HG02870 (cell line): ENCODE measurements at regions not wholly inside any gene's neighbourhood (a gene's known extent, or its start where the extent isn't known, plus 50 kb on each side); places are given as distances from the start of the nearest gene placed in this dataset.

Source experiments
- ATAC-seq: cut with Tn5 transposase; IDR thresholded peaks from one replicate; pipeline ENCODE4 v1.9.1; 2021; ENCODE audit warnings: mild to moderate bottlenecking, moderate library complexity; ENCODE audit not compliant: unreplicated experiment

- no peak for ATAC-seq
Observed at GRCh38 chr6:21807299-21808044, 213.9 kb downstream of the SOX4 start.

GRCh38 chr6:21808045-21808470, 214.5 kb downstream of the SOX4 start:
- no peak for ATAC-seq

GRCh38 chr6:21808551-21809242, 215.1 kb downstream of the SOX4 start:
- ATAC-seq = no peak

- ATAC-seq = no peak
Observed at GRCh38 chr6:21811484-21811883, 217.9 kb downstream of the SOX4 start.

GRCh38 chr6:21816231-21816630, 222.7 kb downstream of the SOX4 start:
- no peak for ATAC-seq

- ATAC-seq = no peak
Observed at GRCh38 chr6:21820442-21820841, 226.9 kb downstream of the SOX4 start.

GRCh38 chr6:21823371-21823770, 229.8 kb downstream of the SOX4 start:
- ATAC-seq = no peak

GRCh38 chr6:21824431-21825177, 231.1 kb downstream of the SOX4 start:
- ATAC-seq = no peak

- no peak for ATAC-seq
Observed at GRCh38 chr6:21826023-21826422, 232.5 kb downstream of the SOX4 start.

GRCh38 chr6:21826904-21827303, 233.4 kb downstream of the SOX4 start:
- ATAC-seq = no peak

- no peak for ATAC-seq
Observed at GRCh38 chr6:21827425-21828202, 234.1 kb downstream of the SOX4 start.

GRCh38 chr6:21828704-21829103, 235.2 kb downstream of the SOX4 start:
- no peak for ATAC-seq

GRCh38 chr6:21829126-21829525, 235.6 kb downstream of the SOX4 start:
- ATAC-seq = no peak

GRCh38 chr6:21831521-21832291, 238.2 kb downstream of the SOX4 start:
- ATAC-seq = no peak

GRCh38 chr6:21836277-21836676, 242.7 kb downstream of the SOX4 start:
- no peak for ATAC-seq

GRCh38 chr6:21836772-21837425, 243.3 kb downstream of the SOX4 start:
- ATAC-seq = no peak

GRCh38 chr6:21840428-21840827, 246.9 kb downstream of the SOX4 start:
- ATAC-seq = no peak

- ATAC-seq = no peak
Observed at GRCh38 chr6:21842875-21843645, 249.5 kb downstream of the SOX4 start.
